HUDEP-2 (cell line): ENCODE measurements at regions not wholly inside any gene's neighbourhood (a gene's known extent, or its start where the extent isn't known, plus 50 kb on each side); places are given as distances from the start of the nearest gene placed in this dataset.
"Not testable (repeated sequence)": the region's sequence is repeated elsewhere in the genome, so short reads cannot be mapped to it uniquely, and the experiment has no call there.

Source experiments
- DNase-seq, 76 experiments: peaks; one replicate each; lab custom pipeline; 2025; ENCODE audit not compliant: unreplicated experiment in 76 of 76; lab: John Stamatoyannopoulos, UW

DNA sequence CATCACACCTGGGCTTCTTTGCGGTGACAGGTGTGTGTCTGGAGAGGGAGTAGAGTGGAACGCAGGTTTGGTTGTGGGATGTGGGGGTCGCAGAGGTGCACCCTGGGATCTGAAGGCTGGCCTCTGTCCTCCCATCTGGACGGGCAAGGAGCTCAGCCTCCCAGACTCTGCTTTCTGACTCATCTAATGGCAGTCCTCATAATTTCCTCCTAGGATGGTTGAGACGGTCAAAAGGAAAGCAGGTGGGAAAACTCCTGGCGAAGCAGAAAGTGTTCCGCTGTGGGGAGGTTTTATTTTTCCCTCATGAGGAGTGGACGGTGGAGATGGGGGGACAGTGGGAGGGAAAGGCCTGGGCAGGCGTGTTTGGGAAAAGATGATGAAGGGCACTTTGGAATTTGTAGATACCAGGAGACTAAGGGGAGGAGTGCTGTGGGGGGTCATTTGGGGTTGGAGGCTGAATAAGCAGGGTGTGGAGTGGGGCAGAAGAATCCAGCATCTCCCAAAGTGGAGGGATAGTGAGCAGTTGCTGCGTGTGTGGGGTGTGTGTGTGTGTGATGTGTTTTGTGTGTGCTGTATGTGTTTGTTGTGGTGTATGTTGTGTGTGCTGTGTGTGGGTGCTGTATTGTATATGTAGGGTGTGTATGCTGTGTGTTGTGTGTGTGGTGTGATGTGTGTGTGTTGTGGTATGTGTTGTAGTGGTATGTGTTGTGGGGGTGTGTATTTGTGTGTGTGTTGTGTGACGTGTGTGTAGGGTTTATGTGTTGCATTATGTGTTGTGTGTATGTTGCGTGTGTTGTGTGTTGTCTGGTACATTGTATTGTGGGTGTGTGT is 97.2 kb upstream of the PODXL start:
- no peak for DNase-seq

DNA sequence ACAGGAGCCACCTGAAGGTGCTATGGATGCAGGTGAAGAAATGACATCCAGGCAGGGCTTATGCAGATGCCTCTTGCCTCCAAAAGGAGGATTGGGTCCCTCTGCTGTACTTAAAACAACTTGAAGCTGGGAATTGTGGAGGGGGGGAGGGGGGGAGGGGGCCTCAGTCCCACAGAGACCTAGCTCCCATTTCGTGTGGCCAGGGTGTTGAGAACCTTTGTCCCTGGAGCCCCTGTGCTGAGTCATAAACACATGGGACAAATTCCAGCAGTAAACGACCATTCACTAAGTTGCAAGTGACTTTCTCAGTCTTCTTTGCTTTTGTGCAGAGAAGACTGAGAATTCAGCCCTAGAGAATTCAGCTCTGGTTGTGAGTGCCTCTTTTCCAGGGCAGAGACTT is 96.5 kb upstream of the PODXL start:
- no peak for DNase-seq

DNA sequence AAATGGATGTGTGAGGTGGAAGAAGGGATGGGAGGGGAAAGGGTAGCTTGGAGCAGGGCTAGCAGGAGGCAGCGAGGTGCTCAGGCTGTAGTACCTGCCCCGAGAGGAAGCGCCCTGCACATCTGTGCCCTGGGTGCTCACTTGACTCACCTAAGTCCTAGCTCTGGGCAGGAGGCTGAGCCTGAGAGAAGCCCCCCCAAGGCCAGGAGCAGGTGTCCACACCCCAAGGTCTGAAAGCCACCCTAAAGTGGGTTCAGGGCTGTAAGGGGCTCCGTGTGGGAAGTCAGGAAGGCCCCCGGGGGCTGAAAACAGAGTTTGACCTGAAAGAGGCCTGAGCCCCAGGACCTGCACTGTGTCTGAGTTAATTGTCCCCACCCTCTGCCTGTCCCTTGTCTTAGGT is 95.8 kb upstream of the PODXL start:
- no peak for DNase-seq

DNA sequence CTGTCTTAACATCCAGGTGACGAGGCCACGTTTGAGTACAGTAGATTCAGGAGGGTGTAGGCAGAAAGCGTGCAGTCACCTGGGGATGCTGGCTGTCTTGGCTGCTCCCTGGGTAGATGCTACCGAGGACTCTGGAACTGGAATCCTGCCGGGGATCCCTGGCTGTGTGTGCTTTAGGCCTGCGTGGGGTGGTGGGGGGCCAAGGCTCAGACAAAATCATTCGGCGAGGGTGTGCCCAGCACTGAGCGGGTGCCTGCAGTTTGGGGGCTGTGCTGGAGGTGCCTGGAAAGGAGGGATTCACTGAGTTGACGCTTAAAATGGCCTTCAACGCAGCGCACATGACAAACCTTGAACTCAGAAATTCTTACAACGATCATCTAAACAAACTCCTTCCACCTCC is 93.5 kb upstream of the PODXL start:
- no peak for DNase-seq

DNA sequence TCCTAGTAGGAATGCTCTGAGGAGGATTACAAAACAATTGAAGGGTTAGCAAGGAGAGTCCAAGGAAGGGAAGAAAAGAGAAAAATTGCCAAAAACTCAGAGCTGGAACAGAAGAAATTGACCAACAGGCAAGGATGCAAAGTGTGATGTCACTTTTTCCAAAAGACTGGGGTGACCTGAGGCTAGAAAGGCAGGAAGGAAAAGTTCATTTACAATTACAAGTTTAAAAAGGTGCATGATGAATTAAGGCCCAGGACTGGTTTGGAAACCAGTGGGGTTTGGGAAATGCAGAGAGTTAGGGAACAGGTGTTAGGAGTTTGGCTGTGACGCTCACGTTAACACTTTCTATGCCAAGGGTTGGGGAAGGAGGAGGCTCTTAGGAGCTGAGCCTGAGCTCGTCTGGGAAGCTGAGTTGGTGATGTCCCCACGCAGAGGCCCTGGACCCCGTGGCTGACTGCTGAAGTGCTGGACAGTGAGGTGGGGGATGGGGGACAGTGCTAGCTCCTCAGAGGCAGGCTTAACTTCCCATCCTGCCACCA is 92.6 kb upstream of the PODXL start:
- no peak for DNase-seq

DNA sequence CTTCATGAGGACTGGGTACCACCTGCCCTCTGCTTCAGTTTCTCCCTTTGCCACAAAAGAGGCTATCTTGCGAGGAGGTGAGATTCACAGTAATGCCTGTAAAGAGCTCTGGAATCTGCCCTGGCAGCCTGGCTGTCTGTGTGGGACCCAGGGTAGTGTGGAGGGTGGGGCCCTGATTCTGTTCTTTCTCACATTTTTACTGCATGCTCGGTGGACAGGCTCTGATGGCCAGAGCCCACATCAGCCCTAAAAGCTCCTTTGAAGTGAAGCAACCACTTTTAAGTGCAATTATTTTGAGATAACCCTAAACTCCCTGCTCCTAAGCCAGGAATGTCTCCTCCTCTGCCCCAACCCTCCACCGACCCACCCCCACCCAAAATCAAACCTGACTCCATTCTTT is 92.1 kb upstream of the PODXL start:
- DNase-seq, result no peak

DNA sequence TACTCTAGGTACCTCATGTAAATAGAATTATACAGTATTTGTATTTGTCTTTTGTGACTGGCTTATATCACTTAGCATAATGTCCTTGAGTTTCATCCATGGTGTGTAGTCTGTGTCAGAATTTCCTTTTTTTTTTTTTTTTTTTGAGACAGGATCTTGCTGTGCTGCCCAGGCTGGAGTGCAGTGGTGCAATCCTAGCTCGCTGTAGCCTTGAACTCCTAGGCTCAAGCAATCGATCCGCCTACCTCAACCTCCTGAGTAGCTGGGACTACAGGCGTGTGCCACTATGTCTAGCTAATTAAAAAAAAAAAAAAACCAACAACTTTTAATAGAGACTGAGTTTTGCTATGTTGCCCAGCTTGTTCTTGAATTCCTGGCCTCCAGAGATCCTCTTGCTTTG is 89.8 kb upstream of the PODXL start:
- no peak for DNase-seq

DNA sequence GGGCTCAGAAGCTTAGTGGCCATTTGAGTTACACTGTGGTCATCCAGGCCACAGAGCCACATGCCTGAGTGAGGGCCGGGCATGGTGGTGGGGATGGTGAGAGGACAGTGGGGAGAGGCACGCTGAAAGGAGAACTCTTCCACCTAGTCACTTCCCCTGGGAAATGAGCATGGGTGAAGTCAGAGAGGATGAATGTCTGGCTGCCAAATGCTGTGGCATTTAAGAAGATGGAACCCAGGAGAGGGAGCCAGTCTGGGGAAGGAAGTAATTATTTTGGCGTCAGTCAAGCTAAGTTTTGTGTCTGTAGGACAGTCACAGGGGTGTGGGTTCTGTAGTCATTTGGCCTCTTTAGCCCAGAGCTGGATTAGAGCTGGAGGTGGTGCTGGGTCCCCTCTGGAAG is 86.0 kb upstream of the PODXL start:
- DNase-seq, result no peak

DNA sequence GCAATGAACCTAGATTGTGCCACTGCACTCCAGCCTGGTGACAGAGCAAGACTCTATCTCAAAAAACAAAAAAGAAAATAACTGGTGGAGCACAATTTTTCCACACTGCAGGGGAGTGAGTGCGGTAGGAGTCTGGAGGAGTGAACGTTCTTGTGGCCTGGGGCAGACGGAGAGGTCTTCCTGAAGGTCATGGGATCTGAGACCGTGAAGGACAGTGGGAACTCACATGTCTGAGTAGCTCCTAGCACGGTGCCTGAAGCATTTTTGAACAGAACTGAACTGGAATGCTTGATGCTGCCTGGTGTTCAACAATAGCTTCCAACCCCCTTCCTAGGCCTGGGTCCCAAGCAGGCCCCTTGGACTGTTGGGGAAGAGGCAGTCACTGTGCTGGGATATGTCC is 84.3 kb upstream of the PODXL start:
- no peak for DNase-seq

DNA sequence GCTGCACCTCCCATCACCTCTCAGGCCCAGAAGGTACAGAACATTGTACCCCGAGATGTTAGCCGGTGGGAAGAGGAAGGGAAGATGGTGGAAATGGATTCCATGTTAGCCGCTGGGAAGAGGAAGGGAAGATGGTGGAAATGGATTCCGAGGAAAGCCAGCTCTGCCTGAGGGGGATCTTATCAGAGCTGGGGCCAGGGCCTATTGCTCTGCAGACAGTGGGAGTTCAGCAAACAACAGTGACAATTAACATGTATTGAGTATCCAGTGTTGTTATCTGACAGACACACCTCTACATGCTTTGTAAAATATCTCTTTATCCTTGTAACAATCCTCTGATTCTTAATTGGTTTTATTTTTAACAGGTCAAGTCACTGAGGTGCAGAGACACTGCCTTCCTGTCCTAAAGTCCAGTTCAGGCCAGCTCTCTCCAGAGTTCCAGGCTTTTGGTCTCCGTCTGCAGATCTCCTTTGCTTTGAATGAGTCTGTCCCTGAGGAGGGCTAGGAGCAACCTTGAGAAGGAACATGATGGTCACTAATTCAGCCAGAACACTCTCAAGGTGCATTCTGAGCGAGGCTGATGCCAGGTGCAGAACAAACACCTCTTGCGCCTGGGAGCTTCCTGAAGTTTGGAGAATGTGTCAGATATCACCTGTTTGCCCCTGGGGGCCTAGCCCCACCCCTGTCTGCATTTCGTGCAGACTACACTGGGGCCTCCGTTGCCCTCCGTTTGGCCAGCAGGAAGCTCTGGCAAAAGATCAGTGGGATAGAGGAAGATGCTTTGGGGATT is 82.4 kb upstream of the PODXL start:
- no peak for DNase-seq

DNA sequence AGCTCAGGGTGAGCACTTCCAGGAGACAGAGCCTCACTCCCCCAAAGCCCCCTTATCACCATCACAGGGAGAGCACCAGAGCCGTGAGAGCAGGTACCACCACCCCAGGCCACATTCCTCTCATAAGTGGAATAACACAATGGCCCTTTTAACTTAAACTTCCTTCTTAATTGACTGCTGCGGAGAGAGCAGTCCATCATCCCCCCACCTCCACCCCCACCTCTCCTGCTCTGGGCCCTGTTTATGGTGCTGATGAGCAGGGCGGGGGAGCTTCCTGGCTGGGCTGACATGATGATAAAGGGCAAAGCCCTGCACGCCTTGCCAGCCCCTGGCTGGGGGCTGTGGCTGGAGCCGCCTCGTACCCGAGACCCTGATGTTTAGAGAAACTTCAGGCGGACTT is 81.4 kb upstream of the PODXL start:
- no peak for DNase-seq

DNA sequence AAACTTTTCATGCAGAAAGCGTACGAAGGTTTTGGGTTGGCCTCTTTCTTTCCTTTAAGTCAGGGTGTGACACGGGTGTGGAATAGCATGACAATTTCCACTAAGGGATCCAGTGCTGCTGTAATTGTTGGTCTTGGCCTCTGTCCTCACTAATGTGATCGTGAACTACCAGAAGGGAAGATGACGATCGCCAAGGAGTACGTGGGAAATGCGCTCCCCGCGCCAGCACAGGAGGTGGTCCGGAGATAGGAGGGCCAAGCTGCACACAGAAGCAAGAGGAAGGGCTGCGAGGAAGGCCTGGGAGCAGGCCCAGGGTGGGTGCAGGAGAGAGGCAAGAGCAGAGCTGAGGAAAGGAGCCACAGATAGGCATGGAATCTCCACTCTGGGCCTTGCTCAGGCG is 79.7 kb upstream of the PODXL start:
- DNase-seq, result no peak

DNA sequence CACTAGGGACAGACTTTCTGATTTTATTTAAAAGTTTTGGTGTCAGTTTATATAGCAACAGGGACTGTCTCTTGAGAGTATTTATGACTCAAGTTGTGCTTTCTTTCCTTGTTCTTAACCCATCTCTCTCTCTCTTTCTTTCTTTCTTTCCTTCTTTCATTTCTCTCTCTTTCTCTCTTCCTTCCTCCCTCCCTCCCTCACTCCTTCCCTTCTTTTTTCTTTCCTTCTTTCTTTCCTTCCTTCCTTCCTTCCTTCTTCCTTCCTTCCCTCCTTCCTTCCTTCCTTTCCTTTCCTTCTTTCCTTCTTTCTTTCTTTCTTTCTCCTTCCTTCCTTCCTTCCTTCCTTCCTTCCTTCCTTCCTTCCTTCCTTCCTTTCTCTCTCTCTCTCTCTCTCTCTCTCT is 77.8 kb upstream of the PODXL start:
- DNase-seq, result not testable (repeated sequence)

DNA sequence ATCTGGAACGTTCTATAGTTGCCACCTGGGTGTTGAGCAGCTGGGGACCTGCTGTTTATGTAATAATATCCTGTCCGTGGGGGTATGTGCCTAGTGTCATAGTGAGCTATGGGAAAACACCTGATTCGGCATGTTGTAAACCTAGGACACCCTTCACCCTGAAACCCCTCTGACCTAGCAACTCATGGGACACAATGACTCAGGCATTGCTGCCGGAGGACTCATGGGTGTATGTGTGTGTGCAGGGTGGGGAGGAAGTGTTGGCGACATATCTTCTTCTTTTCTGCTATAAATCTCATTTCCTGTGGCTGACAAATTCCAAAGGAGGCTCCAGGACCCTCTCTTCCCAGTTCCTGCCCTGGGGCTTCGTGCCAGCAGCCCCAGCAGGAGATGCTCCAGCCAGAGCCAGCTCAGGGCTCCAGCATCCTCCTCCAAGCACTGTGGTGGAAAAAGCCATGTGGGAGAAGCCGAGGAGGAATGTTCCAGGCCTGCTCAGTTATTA is 77.0 kb upstream of the PODXL start:
- no peak for DNase-seq

DNA sequence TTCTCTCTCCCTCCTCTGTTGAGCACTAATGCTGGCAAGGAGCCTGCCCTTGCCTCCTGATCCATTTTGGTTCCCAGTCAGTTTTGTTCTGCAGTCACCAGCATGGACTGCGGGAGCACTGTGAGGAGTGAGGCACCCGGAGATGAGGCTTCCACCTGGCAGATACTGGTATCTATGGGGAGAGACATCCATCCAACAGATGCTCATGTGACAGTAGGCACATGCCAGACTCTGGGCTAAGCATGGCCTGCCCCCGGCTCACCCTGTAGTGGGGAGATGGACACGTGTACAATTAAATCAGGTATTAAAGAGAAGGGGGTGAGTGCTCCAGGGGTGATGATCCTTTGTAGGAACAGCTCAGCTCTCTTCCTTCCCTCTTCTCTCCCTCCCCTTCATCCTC is 74.0 kb upstream of the PODXL start:
- no peak for DNase-seq

DNA sequence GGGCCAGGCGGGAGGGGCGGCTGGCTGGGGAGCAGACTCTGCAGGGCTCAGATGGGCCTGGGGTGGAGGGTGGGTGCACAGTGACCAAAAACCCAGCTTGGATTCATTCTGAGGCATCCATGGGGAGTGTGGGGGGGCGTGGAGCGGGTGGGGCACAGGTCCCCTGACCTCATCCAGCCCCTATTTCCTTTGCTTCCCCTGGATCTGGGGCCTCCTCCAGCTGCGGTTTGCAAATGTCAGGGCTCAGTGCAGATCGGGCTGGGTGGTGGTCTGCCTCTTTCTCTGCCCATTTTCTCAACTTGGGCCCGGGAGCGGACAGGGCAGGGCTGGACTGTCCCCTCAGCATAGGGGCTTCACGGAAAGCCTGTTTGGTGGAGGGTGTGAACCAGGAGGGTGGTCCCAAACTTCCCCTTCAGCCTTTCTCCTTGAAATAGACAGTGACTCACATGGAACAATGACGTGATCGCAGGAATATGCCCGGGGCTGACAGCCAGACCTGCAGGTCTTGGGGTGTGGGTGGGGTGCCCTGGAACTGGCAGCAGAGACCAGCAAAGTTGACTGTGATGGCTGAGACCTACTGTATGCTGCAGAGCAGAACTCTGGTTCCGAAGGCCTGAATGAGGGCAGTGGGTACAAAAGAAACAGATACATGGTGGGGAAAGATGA is 72.9 kb upstream of the PODXL start:
- DNase-seq, result no peak

DNA sequence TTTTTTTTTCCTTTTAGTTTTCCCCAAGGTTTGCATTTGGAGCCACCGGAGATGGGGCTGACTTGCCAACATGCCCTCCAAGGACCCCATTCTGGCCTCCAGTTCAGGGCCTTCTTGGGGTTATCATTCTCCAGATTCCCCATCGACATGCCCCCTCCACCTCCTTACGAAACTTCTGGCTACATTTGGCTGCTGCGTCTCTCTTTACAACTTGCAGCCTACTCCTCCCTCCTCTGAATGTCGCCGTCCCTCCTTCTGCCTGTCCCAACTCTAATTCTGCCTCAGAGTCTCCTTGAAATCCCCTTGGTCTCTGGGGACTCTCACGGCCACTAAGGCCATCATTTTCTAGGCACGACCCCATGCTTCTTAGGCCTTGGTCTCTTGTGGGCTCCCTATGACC is 72.2 kb upstream of the PODXL start:
- DNase-seq, result no peak

DNA sequence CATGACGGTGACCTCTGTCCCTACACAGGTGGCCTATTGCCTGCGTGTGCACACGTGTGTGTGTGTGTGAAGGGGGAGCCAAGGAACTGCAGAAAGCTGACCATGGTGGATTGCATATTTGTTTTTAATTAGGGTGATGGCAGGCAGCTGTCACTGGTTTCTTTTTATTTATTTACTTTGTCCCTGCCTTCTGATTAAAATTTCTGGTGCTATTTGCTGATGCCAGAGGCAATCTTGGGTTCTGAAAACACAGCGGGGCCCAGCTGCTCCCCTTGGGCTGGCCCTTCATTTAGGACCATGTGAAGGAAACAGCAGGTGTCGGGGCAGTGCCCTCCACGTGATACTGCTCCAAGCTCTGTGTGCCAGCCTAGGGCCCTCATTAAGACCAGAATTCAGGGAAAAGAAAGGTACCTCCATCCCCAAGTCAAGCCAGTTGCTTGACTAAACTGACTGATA is 71.3 kb upstream of the PODXL start:
- no peak for DNase-seq

DNA sequence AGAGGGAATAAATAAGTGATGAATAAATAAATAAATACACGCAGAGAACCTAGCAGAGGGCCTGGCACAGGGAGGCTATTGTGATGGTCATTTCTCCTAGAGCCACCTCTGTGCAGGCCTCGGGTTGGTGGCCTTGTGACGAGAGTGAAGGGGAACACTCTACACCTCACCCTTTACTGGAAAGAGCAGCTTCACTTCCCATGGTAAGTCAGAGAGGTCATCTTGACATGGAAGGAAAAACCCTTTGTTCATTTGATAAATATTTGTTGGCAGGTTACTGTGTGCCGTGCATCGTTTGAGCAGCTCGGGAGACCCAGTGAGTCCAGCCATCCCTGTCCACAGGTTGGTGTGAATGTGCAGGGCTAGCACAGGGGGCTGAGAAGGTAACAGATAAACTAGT is 70.2 kb upstream of the PODXL start:
- no peak for DNase-seq

DNA sequence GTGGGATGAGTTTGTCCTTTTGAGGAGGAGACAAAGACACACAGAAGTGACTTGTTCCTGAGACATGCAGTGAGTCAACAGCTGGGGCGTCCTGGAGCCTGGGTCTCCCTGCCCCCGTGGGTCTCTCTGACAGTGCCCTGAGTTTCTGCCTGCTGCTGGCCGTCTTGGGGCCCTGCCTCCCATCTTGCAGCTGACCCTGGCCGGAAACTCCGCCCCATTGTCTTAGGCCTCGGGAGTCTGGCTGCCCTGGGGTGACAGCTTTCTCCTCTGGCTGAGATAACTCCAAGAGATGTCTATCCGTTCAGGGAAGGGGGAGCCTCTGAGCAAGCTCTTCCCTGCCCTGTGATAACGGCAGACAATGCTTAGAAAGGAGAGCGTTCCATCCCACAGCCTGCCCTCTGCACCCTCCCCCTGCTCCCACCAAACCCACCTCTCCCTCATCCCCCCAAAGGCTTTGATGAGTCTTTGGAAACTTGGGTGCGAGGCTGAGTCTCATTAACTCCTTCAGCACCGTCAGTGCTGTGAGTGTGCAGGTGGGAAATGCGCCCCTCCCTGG is 69.5 kb upstream of the PODXL start:
- DNase-seq, result no peak

DNA sequence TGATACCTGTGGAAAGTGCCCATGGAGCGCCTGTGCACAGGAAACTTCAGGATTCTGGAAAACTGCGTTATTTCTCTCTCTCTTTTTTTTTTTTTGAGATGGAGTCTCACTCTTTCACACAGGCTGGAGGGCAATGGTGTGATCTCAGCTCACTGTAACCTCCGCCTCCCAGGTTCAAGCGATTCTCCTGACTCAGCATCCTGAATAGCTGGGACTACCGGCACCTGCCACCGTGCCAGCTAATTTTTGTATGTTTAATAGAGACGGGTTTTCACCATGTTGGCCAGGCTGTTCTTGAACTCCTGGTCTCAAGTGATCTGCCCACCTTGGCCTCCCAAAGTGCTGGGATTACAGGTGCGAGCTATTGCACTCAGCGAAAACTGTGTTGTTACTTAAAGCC is 68.9 kb upstream of the PODXL start:
- DNase-seq, result not testable (repeated sequence)
